Effector memory CD4-positive, alpha-beta T cell (primary cell): ENCODE measurements at regions not wholly inside any gene's neighbourhood (a gene's known extent, or its start where the extent isn't known, plus 50 kb on each side); places are given as distances from the start of the nearest gene placed in this dataset.
"Not testable (repeated sequence)": the region's sequence is repeated elsewhere in the genome, so short reads cannot be mapped to it uniquely, and the experiment has no call there.

Source experiments
- DNase-seq, 3 donors: peaks; one replicate each; pipeline ENCODE4 v3.0.0-alpha.2; 2020
- H3K27ac ChIP-seq: 2 replicates; pipeline ENCODE4 v1.7.0; 2013; ENCODE audit warnings: mild to moderate bottlenecking, low read length, moderate library complexity; ENCODE audit not compliant: insufficient read depth, poor library complexity, severe bottlenecking
- H3K27me3 ChIP-seq: replicated peaks from 2 replicates; pipeline ENCODE4 v1.7.0; 2013; ENCODE audit warnings: mild to moderate bottlenecking, low read length; ENCODE audit not compliant: insufficient read depth, control insufficient read depth, poor library complexity, severe bottlenecking
- H3K36me3 ChIP-seq: 2 replicates; pipeline ENCODE4 v1.7.0; 2013; ENCODE audit warnings: mild to moderate bottlenecking, low read length, moderate library complexity; ENCODE audit not compliant: control insufficient read depth, insufficient read depth
- H3K4me1 ChIP-seq: 2 replicates; pipeline ENCODE4 v1.7.0; 2013; ENCODE audit warnings: low read length, mild to moderate bottlenecking; ENCODE audit not compliant: control insufficient read depth, insufficient read depth, poor library complexity, severe bottlenecking
- H3K4me3 ChIP-seq: 2 replicates; pipeline ENCODE4 v1.7.0; 2013; ENCODE audit warnings: low read length, low read depth, mild to moderate bottlenecking; ENCODE audit not compliant: insufficient read depth, poor library complexity, severe bottlenecking
- H3K9me3 ChIP-seq: 2 replicates; pipeline ENCODE4 v1.7.0; 2013; ENCODE audit warnings: mild to moderate bottlenecking, low read length, moderate library complexity; ENCODE audit not compliant: control insufficient read depth

DNA sequence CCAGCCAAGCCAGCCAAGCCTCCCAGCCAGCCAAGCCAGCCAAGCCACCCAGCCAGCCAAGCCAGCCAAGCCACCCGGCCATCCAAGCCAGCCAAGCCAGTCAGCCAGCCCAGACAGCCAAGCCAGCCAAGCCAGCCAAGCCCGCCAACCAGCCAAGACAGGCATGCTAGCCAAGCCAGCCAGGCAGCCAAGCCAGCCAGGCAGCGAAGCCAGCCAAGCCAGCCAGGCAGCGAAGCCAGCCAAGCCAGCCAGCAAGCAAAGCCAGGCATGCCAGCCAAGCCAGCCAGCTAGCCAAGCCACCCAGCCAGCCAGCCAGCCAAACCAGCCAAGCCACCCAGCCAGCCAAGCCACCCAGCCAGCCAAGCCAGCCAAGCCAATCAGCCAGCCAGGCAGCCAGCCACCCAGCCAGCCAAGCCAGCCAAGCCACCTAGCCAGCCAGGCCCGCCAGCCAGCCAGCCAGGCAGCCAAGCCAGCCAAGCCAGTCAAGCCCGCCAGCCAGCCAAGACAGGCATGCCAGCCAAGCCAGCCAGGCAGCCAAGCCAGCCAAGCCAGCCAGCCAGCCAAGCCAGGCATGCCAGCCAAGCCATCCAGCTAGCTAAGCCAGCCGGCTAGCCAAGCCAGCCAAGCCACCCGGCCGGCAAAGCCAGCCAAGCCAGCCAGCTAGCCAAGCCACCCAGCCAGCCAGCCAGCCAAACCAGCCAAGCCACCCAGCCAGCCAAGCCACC, 318.5 kb upstream of the PLGLB2 start:
- H3K9me3 ChIP-seq, H3K27ac ChIP-seq, H3K4me3 ChIP-seq, H3K36me3 ChIP-seq, H3K4me1 ChIP-seq, H3K27me3 ChIP-seq, DNase-seq: not testable (repeated sequence)

DNA sequence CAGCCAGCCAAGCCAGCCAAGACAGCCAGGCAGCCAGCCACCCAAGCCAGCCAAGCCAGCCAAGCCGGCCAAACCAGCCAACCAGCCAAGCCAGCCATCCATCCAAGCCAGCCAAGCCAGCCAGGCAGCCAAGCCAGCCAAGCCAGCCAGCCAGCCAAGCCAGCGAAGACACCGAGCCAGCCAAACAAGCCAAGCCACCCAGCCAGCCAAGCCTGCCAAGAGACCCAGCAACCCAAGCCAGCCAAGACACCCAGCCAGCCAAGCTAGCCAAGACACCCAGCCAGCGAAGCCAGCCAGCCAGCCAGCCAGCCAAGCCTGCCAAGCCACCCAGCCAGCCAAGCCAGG, 318.0 kb upstream of the PLGLB2 start:
- not testable (repeated sequence) for H3K27ac ChIP-seq, H3K36me3 ChIP-seq, H3K9me3 ChIP-seq, DNase-seq, H3K4me3 ChIP-seq, H3K27me3 ChIP-seq, H3K4me1 ChIP-seq

DNA sequence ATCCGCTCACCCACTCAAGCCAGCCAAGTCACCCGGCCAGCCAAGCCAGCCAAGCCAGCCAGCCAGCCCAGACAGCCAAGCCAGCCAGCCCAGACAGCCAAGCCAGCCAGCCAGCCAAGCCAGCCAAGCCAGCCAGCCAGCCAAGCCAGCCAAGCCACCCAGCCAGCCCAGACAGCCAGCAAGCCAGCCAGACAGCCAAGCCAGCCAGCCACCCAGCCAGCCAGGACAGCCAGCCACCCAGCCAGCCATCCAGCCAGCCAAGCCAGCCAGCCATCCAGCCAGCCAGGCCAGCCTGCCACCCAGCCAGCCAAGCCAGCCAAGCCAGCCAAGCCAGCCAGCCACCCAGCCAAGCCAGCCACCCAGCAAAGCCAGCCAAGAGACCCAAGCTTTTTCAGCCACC, 316.8 kb upstream of the PLGLB2 start:
- H3K27me3 ChIP-seq, H3K9me3 ChIP-seq, H3K27ac ChIP-seq, H3K4me3 ChIP-seq, H3K4me1 ChIP-seq, DNase-seq, H3K36me3 ChIP-seq: not testable (repeated sequence)

DNA sequence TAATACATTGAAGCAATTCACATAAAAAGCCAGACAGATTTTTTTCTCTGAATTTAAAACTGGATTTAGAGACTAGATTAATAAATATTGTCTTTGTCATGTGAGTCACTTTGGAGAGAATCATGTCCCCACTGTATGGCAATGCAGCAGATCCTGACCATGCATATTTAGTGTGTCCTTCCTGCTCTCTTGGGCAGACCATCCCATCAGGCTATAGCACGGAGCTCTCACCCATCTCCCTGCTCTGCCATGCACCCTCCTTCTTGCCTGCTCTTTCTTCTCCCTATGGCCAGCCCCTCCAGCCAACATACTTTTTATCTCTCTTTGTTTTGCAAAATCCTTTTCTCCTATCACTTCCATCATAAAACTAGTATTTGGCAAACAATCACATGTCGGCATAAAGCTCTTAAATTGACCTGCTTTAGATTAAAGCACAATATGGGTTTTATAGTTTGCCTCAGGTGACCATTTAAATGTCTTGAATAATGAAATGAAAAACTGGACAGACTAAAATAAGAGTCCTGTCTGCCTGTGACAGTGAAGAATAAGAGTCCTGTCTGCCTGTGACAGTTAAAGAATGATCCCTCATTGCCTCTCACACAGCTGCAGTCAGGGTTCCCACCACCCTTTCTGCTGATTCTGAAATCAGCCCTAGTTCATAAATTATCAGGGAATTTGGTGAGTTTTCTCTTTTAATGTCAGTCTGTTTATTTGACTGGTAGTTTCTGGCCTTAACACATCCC, 315.0 kb upstream of the PLGLB2 start:
- not testable (repeated sequence) for H3K9me3 ChIP-seq, H3K4me1 ChIP-seq, H3K27ac ChIP-seq, H3K27me3 ChIP-seq, DNase-seq, H3K36me3 ChIP-seq, H3K4me3 ChIP-seq

DNA sequence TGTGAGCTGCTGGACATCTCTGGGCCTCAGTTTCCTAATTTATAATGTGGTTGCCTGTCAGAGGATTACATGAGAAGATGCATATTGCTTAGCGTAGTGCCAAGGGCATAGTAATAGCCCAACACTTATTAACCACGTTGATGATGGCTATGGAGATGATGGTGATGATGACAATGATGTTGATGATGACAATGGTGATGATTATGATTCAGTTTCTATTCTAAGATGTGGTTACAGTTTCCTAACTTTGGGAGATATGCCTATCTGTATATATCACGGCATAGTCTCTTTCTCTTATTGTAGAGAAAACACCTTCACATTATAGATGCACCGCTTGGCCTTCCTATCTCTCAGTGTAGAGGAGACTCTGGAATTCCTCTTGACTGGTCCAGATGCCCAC, 311.9 kb upstream of the PLGLB2 start:
- not testable (repeated sequence) for DNase-seq, H3K27ac ChIP-seq, H3K27me3 ChIP-seq, H3K4me1 ChIP-seq, H3K36me3 ChIP-seq, H3K9me3 ChIP-seq, H3K4me3 ChIP-seq

DNA sequence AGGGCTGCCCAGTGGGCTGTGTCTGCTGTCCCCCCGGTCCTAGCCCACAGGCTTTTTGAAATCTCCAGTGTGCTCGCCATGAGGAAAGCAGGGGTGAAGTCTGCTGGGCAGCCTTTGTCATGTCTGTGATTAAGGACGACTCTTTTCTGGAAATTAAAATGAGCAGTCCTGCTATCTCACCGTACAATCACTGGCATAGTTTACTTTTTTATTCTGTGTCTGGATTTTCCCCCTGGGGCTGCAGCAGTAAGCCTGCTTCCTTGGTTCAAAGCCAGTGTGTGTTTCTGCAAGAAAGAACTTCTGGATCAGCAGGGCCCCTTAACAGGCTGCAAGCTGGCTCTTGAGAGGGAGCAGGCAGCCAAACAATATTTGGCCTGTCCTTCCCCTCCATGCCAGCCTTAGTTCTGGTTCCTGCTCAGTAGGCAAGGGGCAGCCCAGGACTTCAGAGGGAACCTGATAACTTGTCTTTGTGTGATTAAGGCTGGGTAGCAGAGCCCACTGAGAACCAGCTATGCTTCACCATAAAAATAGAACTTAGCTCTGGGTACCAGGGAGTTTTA, 310.1 kb upstream of the PLGLB2 start:
- H3K36me3 ChIP-seq, H3K27ac ChIP-seq, DNase-seq, H3K4me3 ChIP-seq, H3K27me3 ChIP-seq, H3K4me1 ChIP-seq, H3K9me3 ChIP-seq: not testable (repeated sequence)

DNA sequence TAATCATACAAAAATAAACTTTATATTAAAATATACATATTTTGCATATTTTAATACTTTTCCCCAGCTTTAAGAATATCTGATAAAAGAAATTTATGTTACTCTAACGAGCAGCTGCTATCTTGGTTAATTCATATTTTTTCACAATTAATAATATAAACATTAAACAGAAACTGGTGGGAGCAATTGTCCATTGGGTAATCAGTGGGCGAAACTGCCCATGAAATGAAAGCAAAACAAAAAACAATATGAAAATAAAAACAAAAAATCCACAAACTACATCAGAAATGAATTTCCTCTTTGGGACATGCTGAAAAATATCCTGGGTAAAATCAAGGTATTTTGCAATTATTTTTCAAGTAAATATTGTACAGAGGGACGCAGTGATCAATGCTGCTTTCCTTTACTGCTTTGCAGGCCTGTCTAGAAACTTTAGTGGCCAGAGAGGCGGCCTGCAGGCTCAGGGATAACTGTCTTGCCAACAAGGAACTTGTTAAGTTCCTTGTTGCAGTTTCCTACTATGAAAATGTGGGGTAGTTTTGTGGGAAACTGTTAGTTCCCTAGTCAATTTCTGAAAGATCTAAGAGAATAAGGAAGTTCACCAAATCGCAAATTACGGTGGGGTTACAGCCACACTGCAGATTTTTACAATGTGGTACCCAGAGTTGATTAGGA, 309.0 kb upstream of the PLGLB2 start:
- H3K36me3 ChIP-seq, H3K9me3 ChIP-seq, H3K27ac ChIP-seq, H3K4me1 ChIP-seq, H3K27me3 ChIP-seq, DNase-seq, H3K4me3 ChIP-seq: not testable (repeated sequence)

DNA sequence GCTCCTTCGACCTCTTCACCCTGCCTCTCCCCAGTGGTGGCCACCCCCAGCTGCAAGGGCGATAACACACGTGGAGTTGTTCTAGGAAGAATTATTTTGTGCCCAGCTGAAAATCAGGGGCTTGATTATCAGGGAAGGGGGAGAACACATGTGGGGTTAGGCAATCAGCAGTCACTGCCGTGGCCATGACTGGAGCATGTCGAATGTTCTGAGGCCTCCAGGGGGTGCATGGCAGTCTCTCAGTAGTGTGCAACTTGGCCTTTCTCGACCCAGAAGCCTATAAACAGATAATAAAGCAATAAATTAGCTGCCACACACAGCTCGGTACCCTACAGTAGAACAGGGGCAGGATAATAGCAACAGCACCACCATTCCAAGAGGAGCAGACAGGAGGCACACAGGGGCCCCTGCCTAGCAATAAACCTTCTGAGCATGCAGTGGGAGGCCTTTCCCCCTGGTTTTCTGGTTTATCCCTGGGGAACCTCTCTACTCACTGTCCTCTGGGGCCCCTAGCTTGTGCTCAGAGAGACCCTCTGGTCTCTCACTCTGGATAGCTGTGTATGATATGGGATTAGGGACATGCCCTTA, 308.2 kb upstream of the PLGLB2 start:
- not testable (repeated sequence) for H3K36me3 ChIP-seq, H3K27ac ChIP-seq, H3K4me3 ChIP-seq, H3K9me3 ChIP-seq, H3K27me3 ChIP-seq, H3K4me1 ChIP-seq, DNase-seq

DNA sequence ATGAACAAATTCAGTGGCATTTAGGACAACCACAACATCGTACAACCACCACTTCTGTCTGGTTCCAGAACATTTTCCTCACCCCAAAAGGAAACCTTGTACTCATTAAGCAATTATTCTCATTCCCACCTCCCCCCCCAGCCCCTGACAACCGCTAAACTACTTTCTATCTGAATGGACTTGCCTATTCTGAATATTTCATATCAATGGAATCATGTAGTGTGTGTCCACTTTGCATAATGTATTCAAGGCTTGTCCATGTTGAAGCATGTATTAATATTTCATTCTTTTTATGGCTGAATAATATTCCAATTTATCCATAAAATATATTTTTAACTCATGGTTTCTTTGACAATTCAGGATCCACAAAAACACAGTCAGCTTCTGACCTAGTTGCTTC, 307.2 kb upstream of the PLGLB2 start:
- not testable (repeated sequence) for H3K9me3 ChIP-seq, H3K27me3 ChIP-seq, H3K36me3 ChIP-seq, H3K27ac ChIP-seq, H3K4me3 ChIP-seq, DNase-seq, H3K4me1 ChIP-seq

DNA sequence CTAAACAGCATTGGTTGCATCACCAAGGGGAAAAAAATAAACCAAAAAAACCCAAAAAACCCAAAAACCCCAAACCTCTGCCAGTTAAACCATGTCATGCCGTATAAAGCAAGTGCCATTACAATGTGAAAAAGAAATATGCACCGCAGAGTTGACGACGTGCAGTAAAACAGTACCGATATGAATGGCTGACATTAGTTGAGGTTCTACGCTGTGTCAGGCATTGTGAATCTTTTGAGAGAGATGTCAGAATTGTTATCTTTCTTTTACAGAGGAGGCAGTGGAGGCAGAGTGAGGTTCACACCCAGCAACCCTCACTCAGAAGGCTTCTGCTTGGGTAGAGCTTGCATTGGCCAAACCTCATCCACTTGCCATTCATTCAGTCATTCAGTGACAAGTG, 306.5 kb upstream of the PLGLB2 start:
- not testable (repeated sequence) for H3K27me3 ChIP-seq, DNase-seq, H3K4me1 ChIP-seq, H3K27ac ChIP-seq, H3K36me3 ChIP-seq, H3K4me3 ChIP-seq, H3K9me3 ChIP-seq
